Activated CD8-positive, alpha-beta memory T cell treated with anti-CD3 and anti-CD28 coated beads for 48 hours (primary cell): ENCODE measurements at regions not wholly inside any gene's neighbourhood (a gene's known extent, or its start where the extent isn't known, plus 50 kb on each side); places are given as distances from the start of the nearest gene placed in this dataset.

ENCODE experiments used
- DNase-seq, 3 experiments: peaks; one replicate each; pipeline ENCODE4 v3.0.0-alpha.2; 2020; ENCODE audit warnings: low read depth in 2 of 3, low spot score in 2 of 3

DNA sequence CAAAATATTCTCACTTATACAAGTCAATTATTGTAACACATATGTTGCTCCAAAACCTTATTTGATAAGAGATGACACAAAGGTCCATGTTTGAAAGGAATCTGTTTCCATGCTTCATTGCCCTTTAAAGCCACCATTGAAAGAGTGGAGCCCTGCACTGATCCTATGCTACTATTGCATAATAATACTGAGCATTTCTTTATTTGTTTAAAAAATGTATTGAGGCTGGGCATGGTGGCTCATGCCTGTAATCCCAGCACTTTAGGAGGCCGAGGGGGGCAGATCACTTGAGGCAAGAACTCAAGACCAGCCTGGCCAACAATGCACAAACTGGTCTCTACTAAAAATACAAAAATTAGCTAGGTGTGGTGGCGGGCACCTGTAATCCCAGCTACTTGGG is 178.8 kb upstream of the STARD13 start:
- no peak for DNase-seq

DNA sequence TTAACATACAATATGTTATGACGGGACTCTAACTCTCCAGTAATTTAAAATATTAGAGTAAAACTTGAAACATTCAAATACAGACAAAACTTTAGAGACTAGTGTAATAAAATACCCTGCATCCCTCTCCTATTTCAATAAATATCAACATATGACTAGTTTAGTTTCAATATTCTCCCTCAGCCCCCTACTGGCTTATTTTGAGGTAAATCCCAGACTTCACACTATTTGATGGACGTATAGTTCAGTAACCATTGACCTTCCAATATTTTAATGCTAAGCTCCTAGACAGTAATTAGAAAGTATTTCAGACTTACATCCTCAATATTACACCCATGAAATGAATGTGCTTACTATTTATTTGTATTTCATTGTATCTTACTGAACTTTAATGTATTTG is 180.7 kb upstream of the STARD13 start:
- no peak for DNase-seq

- no peak for DNase-seq
Observed at GRCh38 chr13:33467556-33467955, 182.0 kb upstream of the STARD13 start.

DNA sequence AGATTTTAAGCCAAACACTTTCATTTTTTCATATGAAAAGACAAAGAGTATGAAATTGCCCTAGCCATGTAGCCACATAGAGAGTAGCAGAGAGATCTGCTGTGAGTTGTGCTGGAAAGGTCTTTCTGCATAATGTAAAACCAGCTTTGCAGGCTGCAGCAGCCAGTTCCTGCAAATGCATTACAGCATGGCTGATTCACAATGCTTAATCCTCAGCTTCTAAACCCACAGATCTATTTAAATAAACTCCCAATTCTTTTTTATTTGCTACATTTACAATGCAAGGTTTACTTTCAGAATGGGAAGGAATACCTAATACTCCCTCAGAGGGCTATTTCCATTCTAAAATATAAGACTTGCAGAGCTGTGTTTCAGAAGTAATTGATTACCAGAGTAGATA is 185.6 kb upstream of the STARD13 start:
- no peak for DNase-seq

- DNase-seq: no peak
Observed at GRCh38 chr13:33472446-33472845, 186.9 kb upstream of the STARD13 start.

DNA sequence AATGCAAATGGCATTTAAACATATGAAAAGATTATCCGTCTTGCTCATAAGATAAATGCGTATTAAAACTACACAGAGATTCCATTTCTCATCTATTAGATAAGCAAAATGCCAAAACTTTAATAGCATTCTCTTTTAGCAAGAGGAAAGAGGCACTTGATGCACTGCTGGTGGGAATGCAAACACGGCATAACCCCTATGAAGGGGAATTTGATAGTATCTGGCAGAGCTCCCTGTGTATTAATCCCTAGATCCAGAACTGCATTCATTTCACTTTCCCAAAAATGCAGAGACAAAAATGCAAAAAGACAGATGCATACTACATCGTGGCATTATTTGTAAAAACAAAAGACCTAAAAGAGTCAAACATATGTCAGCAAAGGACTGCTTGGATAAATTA is 193.6 kb upstream of the STARD13 start:
- DNase-seq: no peak

DNA sequence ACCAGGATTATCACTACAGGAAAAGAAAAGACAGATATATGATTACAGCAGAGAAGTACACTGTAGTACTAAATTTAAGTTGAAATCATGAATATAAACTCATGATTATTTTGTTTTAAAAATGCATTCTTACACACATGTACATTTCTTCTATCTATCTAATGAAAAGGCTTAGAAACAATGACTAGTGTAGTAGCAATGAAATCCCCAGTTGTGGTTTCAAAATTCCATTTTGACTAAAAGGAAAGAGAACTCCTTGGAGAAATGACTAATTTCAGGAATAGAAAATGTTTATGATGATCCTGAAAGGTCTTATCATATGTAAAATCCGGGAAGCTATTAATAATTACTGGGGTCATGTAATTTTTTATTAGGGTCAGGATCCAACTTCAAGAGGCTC is 195.0 kb upstream of the STARD13 start:
- no peak for DNase-seq

DNA sequence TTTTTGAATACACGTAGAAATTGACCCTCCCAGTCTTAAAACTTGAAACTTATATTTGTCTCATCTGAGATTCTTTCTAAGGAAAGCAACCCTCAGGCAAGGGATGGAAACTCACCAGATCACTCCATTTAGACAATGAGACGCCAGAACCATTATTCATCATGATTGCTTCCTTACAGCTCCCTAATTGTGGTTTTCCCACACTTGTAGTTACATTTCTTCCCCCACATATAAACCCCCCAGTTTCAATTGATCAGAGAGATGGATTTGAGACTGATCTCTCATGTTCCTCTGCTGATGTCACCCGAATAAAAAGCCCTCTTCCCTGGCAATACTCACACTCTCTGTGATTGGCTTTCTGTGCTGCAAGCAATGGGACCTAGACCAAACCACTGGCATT is 197.9 kb upstream of the STARD13 start:
- no peak for DNase-seq

DNA sequence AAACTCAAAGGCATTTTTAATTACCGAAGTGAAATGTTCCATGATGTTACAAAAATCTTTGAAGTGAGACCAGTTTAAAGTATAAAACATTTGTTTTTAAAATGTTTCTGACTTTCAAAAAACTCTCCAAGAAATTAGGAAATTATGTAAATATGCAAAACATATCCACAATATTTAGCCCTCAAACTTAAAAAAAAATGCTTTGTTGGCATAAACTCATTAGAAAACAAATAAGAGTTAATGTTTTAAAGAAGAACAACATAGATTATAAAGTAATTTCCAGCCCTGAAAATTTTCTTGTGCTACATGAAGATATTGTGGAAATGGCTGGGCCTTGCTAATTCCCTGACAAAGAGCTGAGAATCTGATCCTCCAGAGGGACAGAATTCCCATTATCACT is 199.7 kb upstream of the STARD13 start:
- no peak for DNase-seq

GRCh38 chr13:33487575-33488243 is 202.2 kb upstream of the STARD13 start:
- no peak for DNase-seq

- DNase-seq: no peak
Observed at GRCh38 chr13:33489563-33489962, 204.0 kb upstream of the STARD13 start.

DNA sequence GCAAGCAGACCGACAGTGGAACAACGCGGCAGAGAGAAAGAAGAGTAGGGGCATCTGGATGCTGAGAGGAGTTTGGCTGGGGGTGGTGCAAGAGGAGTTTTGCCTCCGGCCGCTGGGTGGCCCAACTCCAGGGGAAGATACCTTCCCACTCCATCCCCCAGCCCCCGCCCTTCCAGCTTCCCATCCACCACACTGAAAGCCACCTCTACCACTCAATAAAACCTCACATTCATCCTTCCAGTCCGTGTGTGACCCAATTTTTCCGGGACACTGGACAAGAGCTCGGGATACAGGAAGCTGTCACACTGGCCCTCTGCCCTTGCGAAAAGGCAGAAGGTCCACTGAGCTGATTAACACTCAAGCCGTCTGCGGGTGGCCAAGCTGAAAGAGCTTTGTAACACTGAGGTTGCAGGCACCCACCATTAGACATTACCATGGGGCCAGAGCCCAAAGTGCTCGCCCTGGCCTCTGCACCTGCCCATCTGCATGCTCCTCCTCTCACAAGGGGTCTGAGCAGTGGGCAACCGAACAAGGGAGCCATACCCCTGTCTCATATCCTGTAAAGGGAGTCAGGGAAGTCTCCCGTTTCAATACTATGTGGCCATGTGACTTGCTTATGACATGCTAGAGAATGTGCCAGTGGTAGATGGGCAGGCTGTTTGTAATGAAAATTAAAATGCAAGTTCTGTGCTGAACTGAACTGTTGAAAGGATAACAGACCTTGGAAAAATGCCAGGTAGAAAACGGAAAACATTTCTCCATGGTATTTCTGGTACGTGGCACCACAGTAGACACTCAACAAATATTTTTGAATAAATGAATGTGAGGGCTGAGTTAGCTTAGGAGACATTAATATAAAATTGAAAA is 205.1 kb upstream of the STARD13 start:
- no peak for DNase-seq

DNA sequence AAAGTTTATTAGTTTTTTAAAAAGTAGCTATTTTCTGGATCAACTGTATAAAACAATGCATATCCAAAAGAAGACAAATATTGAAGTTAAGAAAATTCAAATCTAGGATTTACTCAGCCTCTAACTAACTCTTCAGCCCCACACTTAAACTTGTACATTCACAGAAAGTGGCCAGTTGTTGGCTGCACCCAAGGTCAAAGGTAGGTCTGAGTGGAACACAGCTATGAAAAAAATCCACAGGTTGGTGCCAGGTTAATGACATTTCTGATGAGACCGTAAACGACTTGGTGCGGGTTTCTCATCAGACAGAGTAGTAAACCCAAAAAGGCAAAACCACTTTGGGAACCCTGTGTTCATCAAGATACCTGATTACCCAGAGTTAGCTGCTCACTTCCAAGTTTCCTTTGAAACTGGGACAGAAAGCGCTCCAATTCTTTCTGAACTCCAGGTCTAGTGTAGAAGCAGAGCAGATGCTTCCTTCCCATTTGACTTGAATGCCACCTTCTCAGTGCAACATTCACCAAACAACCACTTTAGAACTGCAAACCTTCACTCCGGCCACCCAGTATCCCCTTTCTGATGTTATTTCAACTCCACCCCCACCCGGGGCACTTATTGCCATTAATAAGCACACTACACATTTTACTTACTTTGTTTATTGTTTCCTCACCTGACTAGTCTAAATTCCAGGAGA is 208.3 kb upstream of the STARD13 start:
- DNase-seq: no peak

GRCh38 chr13:33494596-33495204 is 209.1 kb upstream of the STARD13 start:
- DNase-seq: no peak

DNA sequence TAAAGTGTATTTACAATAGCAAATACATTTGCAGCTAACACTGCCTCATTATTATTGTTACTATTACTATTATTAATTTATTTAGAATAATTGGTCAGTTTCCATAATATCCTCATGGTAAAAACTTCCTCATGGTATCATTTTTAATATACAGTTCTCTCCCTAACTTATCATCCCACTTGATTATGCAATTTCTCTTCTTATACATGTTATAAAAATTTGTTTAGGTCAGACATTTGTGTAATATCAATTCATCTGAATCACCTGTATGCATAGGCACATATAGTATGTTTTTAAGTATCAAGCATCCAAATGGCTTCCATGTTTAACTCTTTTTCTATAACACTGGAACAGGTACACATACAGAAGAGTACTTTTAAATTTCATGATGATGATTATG is 210.8 kb upstream of the STARD13 start:
- DNase-seq: no peak

- no peak for DNase-seq
Observed at GRCh38 chr13:33497146-33497845, 211.7 kb upstream of the STARD13 start.

- DNase-seq: no peak
Observed at GRCh38 chr13:33508060-33508459, 222.5 kb upstream of the STARD13 start.

DNA sequence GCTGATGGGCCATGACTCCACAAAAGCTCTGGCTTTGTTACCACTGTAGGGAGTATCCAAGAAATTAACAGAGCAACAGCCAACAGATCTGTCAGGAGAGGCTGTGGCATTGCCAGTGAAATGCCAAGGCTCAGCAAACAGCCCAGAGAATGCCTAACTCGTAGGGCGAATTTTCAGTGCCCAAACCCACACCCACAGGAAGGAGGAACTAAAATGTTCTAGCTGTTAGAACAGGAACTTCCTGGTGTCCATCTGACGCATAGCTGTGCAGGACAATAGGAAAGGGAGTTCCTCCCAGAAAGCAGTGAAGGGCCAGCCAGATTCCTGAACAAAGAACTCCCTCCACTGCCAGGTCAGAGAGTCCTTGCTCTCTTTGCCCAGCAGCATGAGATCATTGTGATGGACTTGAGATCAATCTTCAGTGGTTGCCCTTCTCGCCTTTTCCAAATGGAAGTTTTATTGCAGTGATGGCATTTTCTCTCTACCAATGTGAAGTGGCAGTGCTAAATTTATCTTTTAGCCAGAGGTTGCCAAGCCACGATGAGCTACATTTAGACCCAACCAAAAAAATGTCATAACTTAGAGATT is 224.2 kb upstream of the STARD13 start:
- no peak for DNase-seq

DNA sequence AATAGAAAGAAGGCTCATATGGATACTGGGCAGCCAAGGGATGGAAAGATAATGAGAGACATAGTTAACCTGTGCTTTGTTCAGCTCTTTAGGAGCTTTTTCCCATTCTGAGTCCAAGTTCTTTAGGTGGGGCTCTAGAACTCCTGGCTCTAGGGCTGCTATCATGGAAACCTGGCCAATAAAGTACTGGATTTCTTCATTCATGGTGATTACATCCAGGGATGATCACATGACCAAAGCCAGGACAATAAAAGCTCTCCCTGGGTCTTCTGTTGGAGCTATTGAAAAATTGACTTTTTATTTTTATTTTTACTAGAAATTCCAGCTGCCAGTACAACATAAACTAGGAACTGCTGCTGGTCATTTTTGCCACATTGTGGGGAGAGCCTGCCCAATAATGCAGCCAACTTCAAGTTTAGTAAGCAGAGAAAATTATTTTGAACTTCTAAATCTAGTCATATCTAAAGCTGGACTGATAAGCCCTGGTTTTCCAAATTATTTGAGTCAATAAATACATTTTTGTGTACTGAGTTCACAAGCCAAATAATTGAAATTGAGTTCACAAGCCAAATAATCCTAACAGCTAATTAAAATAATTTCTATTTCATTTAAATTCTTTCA is 224.9 kb upstream of the STARD13 start:
- DNase-seq: no peak

DNA sequence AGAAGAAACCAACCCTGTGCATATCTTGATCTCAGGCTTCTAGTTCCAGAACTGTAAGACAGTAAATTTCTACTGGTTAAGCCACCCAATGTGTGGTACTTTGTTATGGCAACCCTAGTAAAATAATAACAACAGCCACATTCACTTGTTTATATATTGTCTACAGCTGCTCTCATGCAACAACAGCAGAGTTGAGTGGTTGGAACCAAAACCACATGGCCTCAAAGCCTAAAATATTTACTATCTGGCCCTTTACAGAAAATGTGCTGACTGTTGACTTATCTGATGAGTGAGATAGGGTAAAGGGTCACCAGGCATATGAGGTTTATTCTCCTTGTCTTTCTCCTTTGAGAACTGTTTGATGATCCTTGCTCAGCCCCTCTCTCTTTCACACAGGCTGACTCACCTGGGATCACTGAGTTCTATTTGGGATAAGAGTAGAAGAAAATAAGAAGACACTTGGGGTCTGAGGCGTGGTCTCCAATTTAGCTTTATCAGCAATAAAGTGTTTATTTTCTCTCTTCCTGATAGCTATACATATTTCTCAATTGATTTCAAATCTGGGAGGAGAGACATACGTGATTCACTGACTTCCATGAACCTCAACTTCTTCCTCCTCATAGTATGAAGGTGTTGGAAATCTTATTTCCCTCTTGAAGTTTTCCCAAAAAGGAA is 227.5 kb upstream of the STARD13 start:
- no peak for DNase-seq
